HAP-1 (cell line): ENCODE measurements at regions not wholly inside any gene's neighbourhood (a gene's known extent, or its start where the extent isn't known, plus 50 kb on each side); places are given as distances from the start of the nearest gene placed in this dataset.

Source experiments
- DNase-seq, 2 experiments: peaks; one replicate each; pipeline ENCODE4 v3.0.0-alpha.2; 2016 to 2020; ENCODE audit warnings: low spot score in 2 of 2
- H3K27me3 ChIP-seq: fragments of 250-450 bp; sonication (Bioruptor Pico); 2 replicates; pipeline ENCODE4 v1.5.1; 2020; ENCODE audit warnings: low read depth, mild to moderate bottlenecking, moderate library complexity
- H3K36me3 ChIP-seq: fragments of 250-450 bp; sonication (Bioruptor Pico); replicated peaks from 2 replicates; pipeline ENCODE4 v1.5.1; 2020; ENCODE audit warnings: mild to moderate bottlenecking
- H3K4me1 ChIP-seq: fragments of 250-450 bp; sonication (Bioruptor Pico); 2 replicates; pipeline ENCODE4 v1.5.1; 2020; ENCODE audit warnings: mild to moderate bottlenecking
- H3K4me3 ChIP-seq: fragments of 250-450 bp; sonication (Bioruptor Pico); 2 replicates; pipeline ENCODE4 v1.5.1; 2020; ENCODE audit warnings: mild to moderate bottlenecking, moderate library complexity
- H3K9me3 ChIP-seq: fragments of 250-450 bp; sonication (Bioruptor Pico); 2 replicates; pipeline ENCODE4 v1.5.1; 2020; ENCODE audit warnings: mild to moderate bottlenecking, moderate library complexity
- in situ Hi-C: fragments of 300-500 bp; cut with MboI; formaldehyde crosslinking; loops from 3 replicates; pipeline ENCODE4 v1.14.3; 2020; ENCODE audit warnings: low sequenced_read_pairs, inconsistent platforms, mixed read lengths

- Histone ChIP-seq H3K4me3 (no peak overlapping the region), H3K36me3 (no peaks in the 10 kb centered on the region), H3K9me3 (no peaks in the 10 kb centered on the region), H3K27me3 (no peaks in the 10 kb centered on the region), H3K4me1 (no peaks in the 10 kb centered on the region)
- no peak for DNase-seq
- in situ Hi-C loops, result no loop called here
These were observed 404.0 kb upstream of the RAB6C start for GRCh38 chr2:129575431-129575830.

GRCh38 chr2:129575880-129576279, 403.6 kb upstream of the RAB6C start:
- no peaks in the 10 kb centered on the region for H3K36me3 ChIP-seq
- H3K9me3 ChIP-seq, result no peaks in the 10 kb centered on the region
- DNase-seq, result no peak
- no peaks in the 10 kb centered on the region for H3K27me3 ChIP-seq
- no peaks in the 10 kb centered on the region for H3K4me1 ChIP-seq
- H3K4me3 ChIP-seq, result no peak overlapping the region
- in situ Hi-C loops, result no loop called here

GRCh38 chr2:129580001-129580400, 399.5 kb upstream of the RAB6C start:
- H3K4me1 ChIP-seq, result no peaks in the 10 kb centered on the region
- H3K4me3 ChIP-seq, result no peak overlapping the region
- in situ Hi-C loops, result no loop called here
- DNase-seq, result no peak
- no peaks in the 10 kb centered on the region for H3K36me3 ChIP-seq
- H3K9me3 ChIP-seq, result no peaks in the 10 kb centered on the region
- no peaks in the 10 kb centered on the region for H3K27me3 ChIP-seq

- no peaks in the 10 kb centered on the region for H3K27me3 ChIP-seq
- in situ Hi-C loops, result no loop called here
- H3K4me1 ChIP-seq, result no peaks in the 10 kb centered on the region
- H3K9me3 ChIP-seq, result no peaks in the 10 kb centered on the region
- H3K36me3 ChIP-seq, result no peaks in the 10 kb centered on the region
- no peak overlapping the region for H3K4me3 ChIP-seq
- no peak for DNase-seq
These were observed 393.7 kb upstream of the RAB6C start for GRCh38 chr2:129585760-129586159.

GRCh38 chr2:129587426-129588064, 391.9 kb upstream of the RAB6C start:
- H3K36me3 ChIP-seq, result no peaks in the 10 kb centered on the region
- DNase-seq, result no peak
- no peaks in the 10 kb centered on the region for H3K27me3 ChIP-seq
- in situ Hi-C loops, result no loop called here
- no peaks in the 10 kb centered on the region for H3K9me3 ChIP-seq
- no peak overlapping the region for H3K4me3 ChIP-seq
- H3K4me1 ChIP-seq, result no peaks in the 10 kb centered on the region

- no peaks in the 10 kb centered on the region for H3K27me3 ChIP-seq
- no peak for DNase-seq
- H3K9me3 ChIP-seq, result no peaks in the 10 kb centered on the region
- in situ Hi-C loops, result no loop called here
- H3K4me3 ChIP-seq, result no peak overlapping the region
- H3K36me3 ChIP-seq, result no peaks in the 10 kb centered on the region
- no peaks in the 10 kb centered on the region for H3K4me1 ChIP-seq
These were observed 374.9 kb upstream of the RAB6C start for GRCh38 chr2:129604560-129604959.

- no peaks in the 10 kb centered on the region for H3K36me3 ChIP-seq
- H3K4me1 ChIP-seq, result no peaks in the 10 kb centered on the region
- DNase-seq, result no peak
- H3K4me3 ChIP-seq, result no peak overlapping the region
- no peaks in the 10 kb centered on the region for H3K9me3 ChIP-seq
- in situ Hi-C loops, result no loop called here
- no peaks in the 10 kb centered on the region for H3K27me3 ChIP-seq
These were observed 373.8 kb upstream of the RAB6C start for GRCh38 chr2:129605646-129606045.

- in situ Hi-C loops, result no loop called here
These were observed 372.8 kb upstream of the RAB6C start for GRCh38 chr2:129606496-129607270.

GRCh38 chr2:129609224-129609623, 370.2 kb upstream of the RAB6C start:
- in situ Hi-C loops, result no loop called here
- H3K4me1 ChIP-seq, result no peaks in the 10 kb centered on the region
- DNase-seq, result no peak
- no peaks in the 10 kb centered on the region for H3K36me3 ChIP-seq
- no peaks in the 10 kb centered on the region for H3K9me3 ChIP-seq
- no peaks in the 10 kb centered on the region for H3K27me3 ChIP-seq
- no peak overlapping the region for H3K4me3 ChIP-seq

More at GRCh38 chr2:129606496-129607270, 372.8 kb upstream of the RAB6C start:
- Histone ChIP-seq H3K27me3 (no peaks in the 10 kb centered on the region), H3K9me3 (no peaks in the 10 kb centered on the region), H3K4me1 (no peaks in the 10 kb centered on the region), H3K36me3 (no peaks in the 10 kb centered on the region), H3K4me3 (no peak overlapping the region)
- no peak for DNase-seq

GRCh38 chr2:129610766-129611165, 368.7 kb upstream of the RAB6C start:
- Histone ChIP-seq H3K36me3 (no peaks in the 10 kb centered on the region), H3K4me1 (no peaks in the 10 kb centered on the region), H3K27me3 (no peaks in the 10 kb centered on the region), H3K9me3 (no peaks in the 10 kb centered on the region), H3K4me3 (no peak overlapping the region)
- in situ Hi-C loops, result no loop called here
- no peak for DNase-seq

GRCh38 chr2:129611471-129611870, 368.0 kb upstream of the RAB6C start:
- Histone ChIP-seq H3K27me3 (no peaks in the 10 kb centered on the region), H3K9me3 (no peaks in the 10 kb centered on the region), H3K4me1 (no peaks in the 10 kb centered on the region), H3K36me3 (no peaks in the 10 kb centered on the region), H3K4me3 (no peak overlapping the region)
- no peak for DNase-seq
- in situ Hi-C loops, result no loop called here

GRCh38 chr2:129619471-129619870, 360.0 kb upstream of the RAB6C start:
- Histone ChIP-seq H3K9me3 (no peaks in the 10 kb centered on the region), H3K4me1 (no peaks in the 10 kb centered on the region), H3K36me3 (no peaks in the 10 kb centered on the region), H3K27me3 (no peaks in the 10 kb centered on the region), H3K4me3 (no peak overlapping the region)
- in situ Hi-C loops, result no loop called here
- no peak for DNase-seq

GRCh38 chr2:129620411-129620810, 359.1 kb upstream of the RAB6C start:
- no peak for DNase-seq
- Histone ChIP-seq H3K4me1 (no peaks in the 10 kb centered on the region), H3K9me3 (no peaks in the 10 kb centered on the region), H3K4me3 (no peak overlapping the region), H3K27me3 (no peaks in the 10 kb centered on the region), H3K36me3 (no peaks in the 10 kb centered on the region)
- in situ Hi-C loops, result no loop called here

- Histone ChIP-seq H3K27me3 (no peaks in the 10 kb centered on the region), H3K9me3 (no peaks in the 10 kb centered on the region), H3K4me3 (no peak overlapping the region), H3K36me3 (no peaks in the 10 kb centered on the region), H3K4me1 (no peaks in the 10 kb centered on the region)
- no peak for DNase-seq
- in situ Hi-C loops, result no loop called here
These were observed 355.7 kb upstream of the RAB6C start for GRCh38 chr2:129623783-129624182.
